ENCODE measurements at regions not wholly inside any gene's neighbourhood (a gene's known extent, or its start where the extent isn't known, plus 50 kb on each side); places are given as distances from the start of the nearest gene placed in this dataset.

DNA sequence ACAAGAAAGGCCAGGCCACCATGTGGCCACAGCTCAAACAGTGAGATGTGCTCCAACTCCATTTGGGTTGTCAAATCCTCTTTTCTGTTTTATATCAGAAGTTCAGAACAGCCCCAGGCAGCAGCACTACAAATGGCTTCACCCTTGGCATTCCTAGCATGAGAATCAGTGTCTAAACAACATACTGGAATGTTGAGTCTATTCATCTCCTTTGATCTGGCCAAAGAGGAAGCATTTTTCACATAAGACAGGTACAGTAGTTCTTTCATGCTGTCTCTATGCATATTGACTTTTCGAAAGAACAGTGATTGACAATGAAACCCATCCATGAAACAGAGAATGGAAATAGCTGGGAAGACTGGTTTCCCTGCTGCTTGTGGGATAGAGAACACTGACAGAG, 289.5 kb downstream of the USP46 start:
- no peak for DNase-seq (ENCODE audit: low read depth)
- no peaks in the 10 kb centered on the region for H3K36me3 ChIP-seq (ENCODE audit: control insufficient read depth, insufficient read depth, low read length)
- no peak for TF ChIP-seq CTCF (IDR thresholded peaks at IDR 0.05; ENCODE audit: insufficient read depth, low read length, poor library complexity, severe bottlenecking)

GRCh38 chr4:52370576-52370975, 288.5 kb downstream of the USP46 start:
- TF ChIP-seq CTCF (IDR thresholded peaks at IDR 0.05; ENCODE audit: insufficient read depth, low read length, poor library complexity, severe bottlenecking): no peak
- Histone ChIP-seq H3K36me3 (ENCODE audit: control insufficient read depth, insufficient read depth, low read length) (no peaks in the 10 kb centered on the region), H3K4me3 (ENCODE audit: low read depth, low read length) (no peak overlapping the region), H3K27me3 (ENCODE audit: control insufficient read depth, insufficient read depth, low read length) (peaks cover 3% of the 10 kb centered on the region)
- DNase-seq (ENCODE audit: low read depth): no peak

More for the DNA sequence above, 289.5 kb downstream of the USP46 start:
- H3K27me3 ChIP-seq (ENCODE audit: control insufficient read depth, insufficient read depth, low read length): no peaks in the 10 kb centered on the region
- H3K4me3 ChIP-seq (ENCODE audit: low read depth, low read length): no peak overlapping the region

DNA sequence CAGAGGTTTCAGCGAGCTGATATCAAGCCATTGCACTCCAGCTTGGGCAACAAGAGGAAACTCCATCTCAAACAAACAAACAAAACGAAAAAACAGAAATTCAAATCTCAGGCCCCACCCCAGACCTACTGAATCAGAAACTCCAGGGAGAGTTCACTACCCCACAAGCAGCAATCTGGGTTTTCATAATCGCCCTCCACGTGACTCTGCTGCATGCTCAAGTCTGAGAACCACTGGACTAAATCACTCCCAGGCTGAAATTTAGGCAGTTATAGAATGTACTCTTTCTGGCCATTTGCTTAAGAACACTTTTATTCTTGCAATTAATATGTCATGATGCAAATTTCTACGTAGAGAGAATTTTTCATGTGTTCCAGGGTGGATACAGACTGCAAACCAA, 287.3 kb downstream of the USP46 start:
- no peak for DNase-seq (ENCODE audit: low read depth)
- Histone ChIP-seq H3K36me3 (ENCODE audit: control insufficient read depth, insufficient read depth, low read length) (no peaks in the 10 kb centered on the region), H3K4me3 (ENCODE audit: low read depth, low read length) (no peak overlapping the region), H3K27me3 (ENCODE audit: control insufficient read depth, insufficient read depth, low read length) (peaks cover 3% of the 10 kb centered on the region)
- no peak for TF ChIP-seq CTCF (IDR thresholded peaks at IDR 0.05; ENCODE audit: insufficient read depth, low read length, poor library complexity, severe bottlenecking)

- TF ChIP-seq CTCF (IDR thresholded peaks at IDR 0.05; ENCODE audit: insufficient read depth, low read length, poor library complexity, severe bottlenecking): no peak
- no peak overlapping the region for H3K4me3 ChIP-seq (ENCODE audit: low read depth, low read length)
Measured at GRCh38 chr4:52372269-52372668, 286.8 kb downstream of the USP46 start.

GRCh38 chr4:52372747-52373146, 286.4 kb downstream of the USP46 start:
- no peak overlapping the region for H3K4me3 ChIP-seq (ENCODE audit: low read depth, low read length)
- no peak for DNase-seq (ENCODE audit: low read depth)
- no peaks in the 10 kb centered on the region for H3K36me3 ChIP-seq (ENCODE audit: control insufficient read depth, insufficient read depth, low read length)
- peaks cover 3% of the 10 kb centered on the region for H3K27me3 ChIP-seq (ENCODE audit: control insufficient read depth, insufficient read depth, low read length)
- TF ChIP-seq CTCF (IDR thresholded peaks at IDR 0.05; ENCODE audit: insufficient read depth, low read length, poor library complexity, severe bottlenecking): no peak

More at GRCh38 chr4:52372269-52372668, 286.8 kb downstream of the USP46 start:
- Histone ChIP-seq H3K36me3 (ENCODE audit: control insufficient read depth, insufficient read depth, low read length) (no peaks in the 10 kb centered on the region), H3K27me3 (ENCODE audit: control insufficient read depth, insufficient read depth, low read length) (peaks cover 3% of the 10 kb centered on the region)
- DNase-seq (ENCODE audit: low read depth): no peak

DNA sequence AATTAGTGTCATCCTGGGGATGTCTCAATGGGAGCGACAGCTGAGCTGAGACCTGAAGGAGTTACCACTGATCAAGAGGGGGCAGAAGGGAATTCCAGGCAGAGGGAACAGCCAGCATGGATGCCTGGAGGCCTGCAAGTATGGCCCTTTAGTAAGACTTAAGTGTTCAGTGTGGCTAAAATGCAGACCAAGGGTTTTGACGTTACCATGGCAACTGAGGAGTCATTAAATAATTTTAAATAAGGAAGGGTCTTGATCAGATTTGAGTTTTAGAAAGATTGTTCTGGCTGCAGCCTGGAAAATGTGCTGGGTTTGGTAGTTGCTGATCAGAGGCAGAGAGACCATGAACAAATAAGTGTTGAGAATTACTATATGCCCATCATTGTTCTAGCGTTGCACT, 285.5 kb downstream of the USP46 start:
- Histone ChIP-seq H3K27me3 (ENCODE audit: control insufficient read depth, insufficient read depth, low read length) (peaks cover 3% of the 10 kb centered on the region), H3K36me3 (ENCODE audit: control insufficient read depth, insufficient read depth, low read length) (no peaks in the 10 kb centered on the region), H3K4me3 (ENCODE audit: low read depth, low read length) (no peak overlapping the region)
- TF ChIP-seq CTCF (IDR thresholded peaks at IDR 0.05; ENCODE audit: insufficient read depth, low read length, poor library complexity, severe bottlenecking): no peak
- no peak for DNase-seq (ENCODE audit: low read depth)
